Stimulated activated CD4-positive, alpha-beta T cell treated with anti-CD3 and anti-CD28 coated beads, Interleukin-4, amount 100 ng/mL, for 48 hours (primary cell): ENCODE measurements at regions not wholly inside any gene's neighbourhood (a gene's known extent, or its start where the extent isn't known, plus 50 kb on each side); places are given as distances from the start of the nearest gene placed in this dataset.
"Not testable (repeated sequence)": the region's sequence is repeated elsewhere in the genome, so short reads cannot be mapped to it uniquely, and the experiment has no call there.

Source experiments
- DNase-seq, 2 donors: peaks; one replicate each; pipeline ENCODE4 v3.0.0-alpha.2; 2020; ENCODE audit warnings: low read depth in 2 of 2

GRCh38 chr21:27893619-27894018 lies 926.7 kb upstream of the ADAMTS5 start:
- not testable (repeated sequence) for DNase-seq

GRCh38 chr21:27891495-27891894 lies 924.6 kb upstream of the ADAMTS5 start:
- DNase-seq, result not testable (repeated sequence)

GRCh38 chr21:27887808-27888455 lies 921.0 kb upstream of the ADAMTS5 start:
- not testable (repeated sequence) for DNase-seq

GRCh38 chr21:27885296-27885711 lies 918.4 kb upstream of the ADAMTS5 start:
- DNase-seq, result no peak

- DNase-seq, result not testable (repeated sequence)
Measured at GRCh38 chr21:27881331-27881730, 914.4 kb upstream of the ADAMTS5 start.

GRCh38 chr21:27872411-27872810 lies 905.5 kb upstream of the ADAMTS5 start:
- DNase-seq, result not testable (repeated sequence)

- DNase-seq, result not testable (repeated sequence)
Measured at GRCh38 chr21:27870755-27871154, 903.9 kb upstream of the ADAMTS5 start.

GRCh38 chr21:27860314-27860955 lies 893.5 kb upstream of the ADAMTS5 start:
- DNase-seq, result not testable (repeated sequence)

GRCh38 chr21:27858053-27858825 lies 891.4 kb upstream of the ADAMTS5 start:
- not testable (repeated sequence) for DNase-seq

GRCh38 chr21:27856988-27857387 lies 890.1 kb upstream of the ADAMTS5 start:
- not testable (repeated sequence) for DNase-seq

GRCh38 chr21:27841084-27841672 lies 874.3 kb upstream of the ADAMTS5 start:
- DNase-seq, result no peak

- DNase-seq, result no peak
Measured at GRCh38 chr21:27840262-27840661, 873.4 kb upstream of the ADAMTS5 start.

- DNase-seq, result no peak
Measured at GRCh38 chr21:27839512-27840115, 872.7 kb upstream of the ADAMTS5 start.

- no peak for DNase-seq
Measured at GRCh38 chr21:27838573-27838972, 871.7 kb upstream of the ADAMTS5 start.

GRCh38 chr21:27837936-27838335 lies 871.0 kb upstream of the ADAMTS5 start:
- DNase-seq, result no peak

GRCh38 chr21:27833298-27833697 lies 866.4 kb upstream of the ADAMTS5 start:
- no peak for DNase-seq

- DNase-seq, result no peak
Measured at GRCh38 chr21:27831816-27832569, 865.1 kb upstream of the ADAMTS5 start.

GRCh38 chr21:27831177-27831576 lies 864.3 kb upstream of the ADAMTS5 start:
- no peak for DNase-seq

- DNase-seq, result no peak
Measured at GRCh38 chr21:27827972-27828371, 861.1 kb upstream of the ADAMTS5 start.

GRCh38 chr21:27825035-27825434 lies 858.1 kb upstream of the ADAMTS5 start:
- no peak for DNase-seq

GRCh38 chr21:27823652-27824201 lies 856.8 kb upstream of the ADAMTS5 start:
- DNase-seq, result no peak
